ENCODE measurements at regions not wholly inside any gene's neighbourhood (a gene's known extent, or its start where the extent isn't known, plus 50 kb on each side); places are given as distances from the start of the nearest gene placed in this dataset.

DNA sequence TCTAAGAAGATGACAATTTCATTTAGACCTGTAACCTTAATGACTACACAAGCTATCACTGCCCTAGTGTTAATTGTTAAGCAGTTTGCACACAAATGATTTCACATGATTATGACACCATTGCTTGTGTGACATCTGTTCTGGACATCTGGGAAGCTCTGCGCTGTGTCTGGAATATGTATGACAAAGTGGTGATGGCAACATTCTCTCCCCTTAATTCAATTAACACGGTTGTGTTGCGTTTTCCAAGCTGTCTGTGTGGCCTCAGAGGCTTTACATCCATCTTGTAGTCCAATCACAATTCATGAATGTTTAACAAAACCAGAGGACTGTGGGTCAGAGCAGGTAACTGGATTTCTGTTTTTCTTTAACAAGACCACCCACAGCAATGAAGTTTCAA, 204.4 kb downstream of the COG6 start:
- TF ChIP-seq, protein P1, sequence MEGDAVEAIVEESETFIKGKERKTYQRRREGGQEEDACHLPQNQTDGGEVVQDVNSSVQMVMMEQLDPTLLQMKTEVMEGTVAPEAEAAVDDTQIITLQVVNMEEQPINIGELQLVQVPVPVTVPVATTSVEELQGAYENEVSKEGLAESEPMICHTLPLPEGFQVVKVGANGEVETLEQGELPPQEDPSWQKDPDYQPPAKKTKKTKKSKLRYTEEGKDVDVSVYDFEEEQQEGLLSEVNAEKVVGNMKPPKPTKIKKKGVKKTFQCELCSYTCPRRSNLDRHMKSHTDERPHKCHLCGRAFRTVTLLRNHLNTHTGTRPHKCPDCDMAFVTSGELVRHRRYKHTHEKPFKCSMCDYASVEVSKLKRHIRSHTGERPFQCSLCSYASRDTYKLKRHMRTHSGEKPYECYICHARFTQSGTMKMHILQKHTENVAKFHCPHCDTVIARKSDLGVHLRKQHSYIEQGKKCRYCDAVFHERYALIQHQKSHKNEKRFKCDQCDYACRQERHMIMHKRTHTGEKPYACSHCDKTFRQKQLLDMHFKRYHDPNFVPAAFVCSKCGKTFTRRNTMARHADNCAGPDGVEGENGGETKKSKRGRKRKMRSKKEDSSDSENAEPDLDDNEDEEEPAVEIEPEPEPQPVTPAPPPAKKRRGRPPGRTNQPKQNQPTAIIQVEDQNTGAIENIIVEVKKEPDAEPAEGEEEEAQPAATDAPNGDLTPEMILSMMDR (IDR thresholded peaks at IDR 0.05): no peak
- TF ChIP-seq POLR2A (IDR thresholded peaks at IDR 0.05): no peak
- no peak for DNase-seq
- Histone ChIP-seq H3K36me3 (no peaks in the 10 kb centered on the region), H3K27me3 (no peaks in the 10 kb centered on the region), H3K27ac (no peak overlapping the region), H3K4me1 (no peaks in the 10 kb centered on the region), H3K9me3 (no peaks in the 10 kb centered on the region), H3K4me3 (no peak overlapping the region)
- WGBS (ENCODE audit: insufficient coverage, low coverage, low lambda C conversion rate, missing lambda C conversion rate): 58% methylated on average over 3 of the region's 3 CpGs
- ATAC-seq: no peak
- intact Hi-C loops (cut with DNase I): no loop called here

DNA sequence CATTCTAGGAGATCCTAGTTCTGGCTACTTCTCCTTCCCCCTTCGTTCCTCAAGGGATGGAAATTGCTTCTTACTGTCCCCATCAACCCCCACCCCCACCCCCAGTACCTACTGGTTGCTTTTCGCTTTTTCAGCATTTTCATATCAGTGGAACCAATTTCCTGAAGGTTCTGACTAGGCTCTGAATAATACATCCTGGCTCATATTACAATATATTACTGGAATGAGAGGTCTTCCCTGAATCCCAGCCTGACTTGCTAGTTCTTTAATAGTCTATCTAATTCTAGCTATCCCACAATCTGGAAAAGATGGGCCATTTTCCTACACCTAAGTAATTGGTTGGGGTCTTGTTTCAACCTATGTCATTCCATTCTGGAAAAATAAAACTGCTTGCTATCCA, 207.4 kb downstream of the COG6 start:
- DNase-seq (no peak), ATAC-seq (no peak)
- intact Hi-C loops (cut with DNase I): no loop called here
- WGBS (ENCODE audit: insufficient coverage, low coverage, low lambda C conversion rate, missing lambda C conversion rate): 41% methylated on average over 2 of the region's 2 CpGs
- H3K36me3 ChIP-seq: no peaks in the 10 kb centered on the region
- no peaks in the 10 kb centered on the region for H3K9me3 ChIP-seq
- H3K27me3 ChIP-seq: no peaks in the 10 kb centered on the region
- H3K4me1 ChIP-seq: no peaks in the 10 kb centered on the region
- no peak for TF ChIP-seq POLR2A (IDR thresholded peaks at IDR 0.05)
- TF ChIP-seq, protein P1 (IDR thresholded peaks at IDR 0.05): no peak
- no peak overlapping the region for H3K27ac ChIP-seq
- no peak overlapping the region for H3K4me3 ChIP-seq

DNA sequence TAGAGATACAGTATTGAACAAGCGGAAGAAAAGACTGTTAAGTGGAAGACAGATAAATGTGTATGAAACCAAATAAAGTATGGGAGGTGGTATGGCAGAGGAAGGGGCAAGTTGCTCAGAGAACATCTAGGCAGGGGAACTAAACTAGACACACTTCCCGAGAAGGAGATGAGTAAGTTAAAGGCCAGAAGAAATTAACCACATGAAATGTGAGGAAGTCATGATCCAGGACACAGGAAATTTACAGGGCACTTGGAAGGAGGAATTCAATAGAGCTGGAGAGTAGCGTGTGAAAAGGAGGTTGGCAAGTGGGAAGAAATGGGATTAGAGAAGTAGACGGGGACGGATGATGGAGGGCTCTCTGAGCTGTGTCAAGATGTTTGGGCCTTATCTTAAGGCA, 208.8 kb downstream of the COG6 start:
- Histone ChIP-seq H3K4me3 (no peak overlapping the region), H3K36me3 (no peaks in the 10 kb centered on the region), H3K9me3 (no peaks in the 10 kb centered on the region), H3K4me1 (no peaks in the 10 kb centered on the region), H3K27me3 (no peaks in the 10 kb centered on the region), H3K27ac (no peak overlapping the region)
- TF ChIP-seq, protein P1 (IDR thresholded peaks at IDR 0.05): no peak
- no peak for TF ChIP-seq POLR2A (IDR thresholded peaks at IDR 0.05)
- intact Hi-C loops (cut with DNase I): no loop called here
- DNase-seq: no peak
- 74% methylated on average over 5 of the region's 5 CpGs for WGBS (ENCODE audit: insufficient coverage, low coverage, low lambda C conversion rate, missing lambda C conversion rate)
- ATAC-seq: no peak

DNA sequence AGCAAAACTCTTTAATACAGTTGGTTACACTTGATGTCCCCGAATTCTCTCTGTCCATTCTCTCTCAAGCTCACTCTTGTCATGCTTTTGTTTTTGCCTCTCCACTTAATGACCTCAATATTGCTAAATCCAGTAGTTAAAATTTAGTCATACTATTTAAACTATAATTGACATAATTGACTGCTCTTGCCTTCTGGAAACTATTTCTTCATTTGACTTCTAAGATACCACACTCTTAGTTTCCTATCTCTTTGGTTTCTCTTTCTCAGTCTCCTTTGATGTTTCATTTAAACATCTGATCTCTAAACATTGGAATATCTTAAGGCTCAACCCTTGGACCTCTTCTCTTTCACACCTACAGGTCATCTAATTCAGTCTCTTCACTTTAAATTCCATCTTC, 211.3 kb downstream of the COG6 start:
- Histone ChIP-seq H3K27ac (no peak overlapping the region), H3K36me3 (no peaks in the 10 kb centered on the region), H3K4me1 (no peaks in the 10 kb centered on the region), H3K9me3 (no peaks in the 10 kb centered on the region), H3K4me3 (no peak overlapping the region), H3K27me3 (no peaks in the 10 kb centered on the region)
- TF ChIP-seq POLR2A (IDR thresholded peaks at IDR 0.05): no peak
- TF ChIP-seq, protein P1 (IDR thresholded peaks at IDR 0.05): no peak
- intact Hi-C loops (cut with DNase I): no loop called here
- ATAC-seq (no peak), DNase-seq (no peak)
- 67% methylated on average over 1 of the region's 1 CpG for WGBS (ENCODE audit: insufficient coverage, low coverage, low lambda C conversion rate, missing lambda C conversion rate)

DNA sequence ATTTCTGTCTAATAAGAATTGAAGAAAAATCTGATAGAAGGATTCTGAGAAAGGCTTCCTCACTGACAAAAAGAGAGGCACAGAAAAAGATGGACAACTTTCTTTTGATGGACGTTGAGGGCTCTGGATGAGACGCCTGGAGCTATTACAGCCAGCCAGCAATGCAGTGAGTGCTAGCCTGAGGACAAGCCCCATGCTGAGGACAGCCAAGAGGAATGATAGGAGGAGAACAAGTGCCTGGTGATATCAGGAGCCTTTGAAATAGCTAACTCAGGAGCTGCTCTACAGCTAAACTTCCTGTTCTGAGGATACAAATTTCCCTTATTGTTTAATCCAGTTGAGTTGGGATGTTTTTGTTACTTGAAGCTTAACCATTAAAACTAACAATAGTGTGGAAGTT, 212.3 kb downstream of the COG6 start:
- WGBS (ENCODE audit: insufficient coverage, low coverage, low lambda C conversion rate, missing lambda C conversion rate): 16% methylated on average over 2 of the region's 2 CpGs
- H3K36me3 ChIP-seq: no peaks in the 10 kb centered on the region

More for the DNA sequence above, 212.3 kb downstream of the COG6 start:
- Histone ChIP-seq H3K9me3 (no peaks in the 10 kb centered on the region), H3K27ac (no peak overlapping the region), H3K27me3 (no peaks in the 10 kb centered on the region), H3K4me3 (no peak overlapping the region), H3K4me1 (no peaks in the 10 kb centered on the region)
- intact Hi-C loops (cut with DNase I): no loop called here
- ATAC-seq: no peak
- DNase-seq: no peak
- TF ChIP-seq, protein P1 (IDR thresholded peaks at IDR 0.05): no peak

Measured in right lobe of liver (tissue), 6 donors.